Epithelial cell of proximal tubule (primary cell): ENCODE measurements at regions not wholly inside any gene's neighbourhood (a gene's known extent, or its start where the extent isn't known, plus 50 kb on each side); places are given as distances from the start of the nearest gene placed in this dataset.

ENCODE experiments used
- DNase-seq: peaks from one replicate; pipeline ENCODE4 v3.0.0-alpha.2; 2011; ENCODE audit warnings: low read depth
- H3K4me3 ChIP-seq: 2 replicates; pipeline ENCODE4 v1.5.1; 2011; ENCODE audit warnings: low read depth, mild to moderate bottlenecking, low read length
- TF ChIP-seq, protein P1 (sequence below): conservative IDR thresholded peaks from 2 replicates; pipeline ENCODE4 v1.5.1; 2012; ENCODE audit warnings: low read depth, mild to moderate bottlenecking, low read length

DNA sequence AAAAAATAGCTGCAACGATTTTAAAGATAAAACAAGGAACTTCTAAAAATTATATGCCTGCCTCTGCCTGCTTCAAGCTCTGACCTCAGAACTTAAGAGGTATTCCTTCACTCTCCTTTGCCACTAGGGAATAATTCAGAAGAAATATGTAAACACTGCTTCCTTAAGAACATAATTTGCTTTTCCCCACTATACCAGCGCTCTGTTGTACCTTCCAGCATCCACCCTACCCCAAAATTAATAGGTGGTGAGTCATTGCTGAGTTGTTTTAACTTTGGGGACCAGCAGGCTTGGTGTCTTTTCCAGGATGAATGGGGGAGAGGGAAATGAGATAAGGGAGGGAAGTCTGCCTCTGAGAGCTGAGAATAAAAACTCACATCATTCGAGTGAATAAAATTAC is 107.7 kb upstream of the ATXN1 start:
- TF ChIP-seq, protein P1, sequence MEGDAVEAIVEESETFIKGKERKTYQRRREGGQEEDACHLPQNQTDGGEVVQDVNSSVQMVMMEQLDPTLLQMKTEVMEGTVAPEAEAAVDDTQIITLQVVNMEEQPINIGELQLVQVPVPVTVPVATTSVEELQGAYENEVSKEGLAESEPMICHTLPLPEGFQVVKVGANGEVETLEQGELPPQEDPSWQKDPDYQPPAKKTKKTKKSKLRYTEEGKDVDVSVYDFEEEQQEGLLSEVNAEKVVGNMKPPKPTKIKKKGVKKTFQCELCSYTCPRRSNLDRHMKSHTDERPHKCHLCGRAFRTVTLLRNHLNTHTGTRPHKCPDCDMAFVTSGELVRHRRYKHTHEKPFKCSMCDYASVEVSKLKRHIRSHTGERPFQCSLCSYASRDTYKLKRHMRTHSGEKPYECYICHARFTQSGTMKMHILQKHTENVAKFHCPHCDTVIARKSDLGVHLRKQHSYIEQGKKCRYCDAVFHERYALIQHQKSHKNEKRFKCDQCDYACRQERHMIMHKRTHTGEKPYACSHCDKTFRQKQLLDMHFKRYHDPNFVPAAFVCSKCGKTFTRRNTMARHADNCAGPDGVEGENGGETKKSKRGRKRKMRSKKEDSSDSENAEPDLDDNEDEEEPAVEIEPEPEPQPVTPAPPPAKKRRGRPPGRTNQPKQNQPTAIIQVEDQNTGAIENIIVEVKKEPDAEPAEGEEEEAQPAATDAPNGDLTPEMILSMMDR: no peak
- no peak for DNase-seq
- no peak overlapping the region for H3K4me3 ChIP-seq

DNA sequence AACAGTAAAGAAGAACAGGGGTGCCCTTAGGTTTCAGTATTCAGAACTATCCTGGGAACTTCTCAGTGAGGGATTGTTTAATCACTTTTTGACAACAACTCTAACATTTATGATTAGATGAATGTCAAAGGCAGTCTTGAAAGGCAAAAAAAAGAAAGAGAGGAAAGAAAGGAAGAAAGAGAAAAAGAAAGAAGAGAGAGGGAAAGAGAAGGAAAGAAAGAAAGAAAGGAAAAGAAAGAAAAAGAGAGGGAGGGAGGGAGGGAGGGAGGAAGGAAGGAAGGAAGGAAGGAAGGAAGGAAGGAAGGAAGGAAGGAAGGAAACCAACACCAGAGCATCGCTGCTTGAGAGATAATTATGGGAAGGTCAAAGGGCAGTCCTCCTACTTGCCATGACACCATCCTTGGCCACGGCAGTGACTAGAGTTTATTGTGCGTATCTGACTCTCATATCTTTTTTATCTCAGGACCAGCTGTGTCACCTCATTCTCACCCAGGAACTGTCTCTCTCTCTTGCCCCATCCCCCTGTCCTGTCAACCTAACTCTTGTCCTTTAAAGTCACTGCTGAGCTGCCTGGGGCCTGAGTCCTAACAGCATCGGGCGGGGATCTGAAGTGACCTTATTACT is 96.8 kb upstream of the ATXN1 start:
- no peak for DNase-seq
- TF ChIP-seq, protein P1: no peak
- H3K4me3 ChIP-seq: no peak overlapping the region

DNA sequence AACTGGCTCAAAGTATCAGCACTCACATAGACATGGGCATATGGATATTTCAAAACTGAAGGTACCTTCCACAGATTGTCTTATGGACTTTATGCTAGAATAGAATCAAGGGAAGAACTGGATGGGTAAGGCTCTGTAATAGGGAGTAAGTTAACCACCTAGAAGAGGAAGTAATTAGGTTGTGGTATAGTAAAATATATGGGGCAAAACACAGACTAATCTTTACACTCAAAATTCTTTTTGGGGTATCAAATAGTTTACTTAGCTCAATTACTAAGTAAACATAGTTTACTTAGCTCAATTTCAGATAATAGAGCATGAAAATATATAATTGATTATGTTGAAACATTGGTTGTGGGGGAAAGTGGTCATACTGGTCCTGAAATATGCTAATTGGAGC is 94.2 kb upstream of the ATXN1 start:
- TF ChIP-seq, protein P1: no peak
- no peak for DNase-seq

DNA sequence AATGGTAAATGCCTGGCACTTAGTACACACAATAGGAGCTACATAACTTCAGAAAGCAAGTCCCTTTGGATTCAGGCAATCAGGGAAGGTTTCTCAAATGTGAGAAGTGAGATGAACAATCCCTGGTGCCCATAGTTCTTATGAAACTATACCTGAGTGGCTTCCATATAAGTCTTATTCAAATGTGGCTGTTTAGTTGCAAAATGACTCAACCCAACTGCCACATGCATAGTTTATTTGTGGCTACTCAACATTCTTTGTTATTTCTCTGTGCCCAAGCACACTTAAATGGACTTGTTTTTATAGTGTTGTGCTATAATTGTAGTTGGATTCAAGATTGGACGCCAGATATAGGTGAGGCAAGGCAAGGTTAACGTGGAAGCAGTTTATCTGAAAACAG is 93.7 kb upstream of the ATXN1 start:
- no peak for DNase-seq
- TF ChIP-seq, protein P1: no peak
- no peak overlapping the region for H3K4me3 ChIP-seq

More for the DNA sequence above, 94.2 kb upstream of the ATXN1 start:
- H3K4me3 ChIP-seq: no peak overlapping the region

DNA sequence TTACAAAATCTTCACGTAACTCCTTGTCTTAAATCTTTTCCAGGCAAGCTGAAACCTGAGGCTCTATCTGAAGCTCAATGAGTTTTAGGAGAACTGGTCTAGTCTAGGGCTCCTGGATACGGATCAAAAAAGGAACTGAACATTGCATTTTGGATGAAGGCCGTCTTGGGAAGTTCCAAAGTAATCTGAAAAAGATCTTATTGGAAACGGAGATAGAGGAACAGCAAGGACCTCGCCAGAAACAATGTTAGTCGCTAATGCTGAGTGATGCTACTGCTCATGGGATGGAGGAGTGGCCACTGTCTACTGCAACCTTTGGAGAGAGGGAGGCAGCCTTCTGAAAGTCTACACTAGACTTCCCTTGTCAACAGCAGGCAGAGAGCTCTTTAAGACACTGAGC is 91.4 kb upstream of the ATXN1 start:
- no peak overlapping the region for H3K4me3 ChIP-seq
- TF ChIP-seq, protein P1: no peak
- DNase-seq: no peak

DNA sequence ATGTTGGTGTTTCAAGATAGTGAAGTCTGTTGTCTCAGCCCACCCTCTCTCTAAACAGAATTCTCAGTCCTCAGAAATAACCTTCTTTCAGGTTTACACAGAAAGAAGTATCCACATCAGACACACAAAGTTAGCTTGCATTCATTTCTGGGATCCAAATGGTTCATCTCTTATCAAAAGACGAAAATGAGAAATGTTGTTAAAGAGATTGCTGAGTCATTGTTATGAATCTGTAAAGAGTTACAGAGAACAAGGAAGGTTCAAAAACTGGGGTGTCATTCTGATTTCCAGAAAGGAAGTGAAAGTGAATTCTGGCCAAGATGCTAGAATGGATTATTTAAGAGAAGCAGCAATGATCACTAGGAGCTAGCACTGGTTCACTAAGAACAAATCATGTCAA is 90.5 kb upstream of the ATXN1 start:
- no peak overlapping the region for H3K4me3 ChIP-seq
- no peak for DNase-seq
- TF ChIP-seq, protein P1: no peak

DNA sequence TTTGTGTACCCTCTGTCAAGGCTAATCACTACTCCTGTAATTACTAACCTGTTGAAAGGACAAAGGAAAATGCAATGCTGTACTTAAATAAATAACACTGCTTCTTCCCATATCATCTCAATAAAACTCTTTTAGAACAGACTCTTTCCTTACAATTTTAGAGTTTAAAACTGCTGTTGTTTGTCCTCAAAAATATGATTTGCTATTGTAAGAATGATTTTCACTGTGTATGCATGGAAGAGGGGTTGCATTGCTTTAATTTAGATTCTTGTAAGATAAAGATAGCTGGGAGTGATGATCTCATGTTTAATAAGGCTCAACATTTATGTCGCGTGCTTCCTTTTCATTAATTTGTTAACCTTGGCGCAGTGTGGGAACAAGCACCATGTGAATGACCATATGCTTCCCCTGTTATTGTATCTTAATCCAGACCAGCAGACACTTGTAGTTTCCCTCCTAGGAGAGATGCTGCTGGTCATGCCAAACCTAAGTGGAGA is 89.8 kb upstream of the ATXN1 start:
- TF ChIP-seq, protein P1: no peak
- no peak overlapping the region for H3K4me3 ChIP-seq
- no peak for DNase-seq
